Heart left ventricle (tissue), 16 donors: ENCODE measurements at regions not wholly inside any gene's neighbourhood (a gene's known extent, or its start where the extent isn't known, plus 50 kb on each side); places are given as distances from the start of the nearest gene placed in this dataset.
"Not testable (repeated sequence)": the region's sequence is repeated elsewhere in the genome, so short reads cannot be mapped to it uniquely, and the experiment has no call there.

Source experiments
- ATAC-seq, 4 donors: fragments of 200-7000 bp; cut with Tn5 transposase; one replicate each; pipeline ENCODE4 v1.9.1; 2020 to 2022; ENCODE audit warnings: moderate library complexity in 4 of 4, mild to moderate bottlenecking in 3 of 4, moderate number of reproducible peaks in 1 of 4
- DNase-seq, 5 donors: peaks; one replicate each; pipeline ENCODE4 v3.0.0-alpha.2; 2020
- H3K27ac ChIP-seq, 12 donors: fragments of 200-600 bp; sonication (generic) in 4 of 12; one replicate each; pipeline versions ENCODE4 v1.5.0 to v1.8.0; 2016 to 2022; ENCODE audit warnings: mild to moderate bottlenecking in 2 of 12
- H3K27me3 ChIP-seq, 9 donors: fragments of 200-600 bp; sonication (generic) in 2 of 9; one replicate each; pipeline versions ENCODE4 v1.5.1 to v1.8.0; 2016 to 2022; ENCODE audit warnings: mild to moderate bottlenecking in 3 of 9
- H3K36me3 ChIP-seq, 9 donors: fragments of 200-600 bp; sonication (generic) in 2 of 9; one replicate each; pipeline versions ENCODE4 v1.5.0 to v1.8.0; 2018 to 2022; ENCODE audit warnings: mild to moderate bottlenecking in 2 of 9
- H3K4me1 ChIP-seq, 12 donors: fragments of 200-600 bp; sonication (generic) in 4 of 12; one replicate each; pipeline versions ENCODE4 v1.5.0 to v1.8.0; 2016 to 2022; ENCODE audit warnings: mild to moderate bottlenecking in 3 of 12
- H3K4me3 ChIP-seq, 12 donors: fragments of 200-600 bp; sonication (generic) in 4 of 12; one replicate each; pipeline versions ENCODE4 v1.5.0 to v1.8.0; 2017 to 2022; ENCODE audit warnings: mild to moderate bottlenecking in 9 of 12, moderate library complexity in 4 of 12
- H3K9me3 ChIP-seq, 12 donors: fragments of 200-600 bp; sonication (generic) in 4 of 12; one replicate each; pipeline versions ENCODE4 v1.5.0 to v1.8.0; 2016 to 2022; ENCODE audit warnings: mild to moderate bottlenecking in 1 of 12
- CTCF ChIP-seq, 12 donors: fragments of 200-600 bp; sonication (generic) in 4 of 12; IDR thresholded peaks; one replicate each; pipeline versions ENCODE4 v1.5.0 to v1.8.0; 2018 to 2022; ENCODE audit warnings: antibody characterized with exemption in 12 of 12, mild to moderate bottlenecking in 5 of 12
- POLR2A ChIP-seq, 2 donors: fragments of 450-650 bp; IDR thresholded peaks; one replicate each; pipeline ENCODE4 v1.6.1; 2017; ENCODE audit warnings: antibody characterized with exemption in 2 of 2, mild to moderate bottlenecking in 2 of 2, moderate library complexity in 2 of 2
- WGBS, 4 donors: extraction: QIAGEN DNeasy Blood & Tissue Kit in 2 of 4; methylation state at CpG; one replicate each; pipeline versions ENCODE4 v1.1.5 to v1.1.7; 2013 to 2018; 5-methylcytosine and 5-hydroxymethylcytosine counted together
- intact Hi-C, 10 donors: fragments of 100-400 bp; cut with DNase I; formaldehyde crosslinking; loops; one replicate each; pipeline versions ENCODE4 v1.11.1 to v1.14.2; 2022
- donor health status: ischemic (EF 13 %, LVEDD 7.1; RV severe dilation, severe dysfunction).
- donor health status: healthy with polysubstance abuse.
- donor health status: DM: no; HTN: yes; CAD: no.
- donor health status: DM: no; HTN: no; CAD: no.
- donor health status: ischemic (EF 25% LVEDD 6.9; RV normal size, moderate dysfunction).
- donor health status: ischemic (EF 25% LVEDD 5.7; RV mildly dilated, moderate dysfunction).
- donor health status: healthy.
- donor health status: DM: yes; HTN: yes; CAD: no.
- donor health status: ischemic (EF 35%, LVEDD 5.7; RV mildly dilated, moderate dysfunction).
- donor health status: nonischemic (EF 11% LVEDD 7.7; RV severe dilation, severe dysfunction).
- donor health status: DM: yes; HTN: yes; CAD: no.
- donor health status: PGD.
- donor health status: ischemic (EF 29% LVEDD 5.4; RV normal size, mild dysfunction).
- donor health status: nonischemic (EF 23%, LVEDD 6.1; RV moderate dilation, normal function).

GRCh38 chr6:3617192-3617631, 134.3 kb downstream of the PXDC1 start:
- no peak for TF ChIP-seq POLR2A (IDR thresholded peaks at IDR 0.05)
- TF ChIP-seq CTCF (IDR thresholded peaks at IDR 0.05) = no peak
- no peaks in the 10 kb centered on the region for H3K9me3 ChIP-seq
- no peak overlapping the region for H3K4me3 ChIP-seq
- no peaks in the 10 kb centered on the region for H3K36me3 ChIP-seq
- DNase-seq (no peak), ATAC-seq (no peak)
- no peaks in the 10 kb centered on the region for H3K4me1 ChIP-seq
- intact Hi-C loops = no loop called here
- peaks cover 0 to 3% (median 0%) of the 10 kb centered on the region in 9 donors for H3K27me3 ChIP-seq
- H3K27ac ChIP-seq = no peak overlapping the region
- 78 to 79% (median 79%) methylated on average over 7 of the region's 7 CpGs for WGBS, 4 donors

- Histone ChIP-seq H3K27ac (no peak overlapping the region), H3K4me3 (no peak overlapping the region), H3K9me3 (no peaks in the 10 kb centered on the region), H3K27me3 (peaks cover 0 to 3% (median 0%) of the 10 kb centered on the region in 9 donors), H3K36me3 (no peaks in the 10 kb centered on the region), H3K4me1 (no peaks in the 10 kb centered on the region)
- no peak for DNase-seq
- WGBS, 4 donors = 92 to 96% (median 94%) methylated on average over 9 of the region's 9 CpGs
- intact Hi-C loops = no loop called here
- TF ChIP-seq POLR2A (IDR thresholded peaks at IDR 0.05) (no peak), CTCF (IDR thresholded peaks at IDR 0.05) (no peak)
- ATAC-seq = no peak
Measured at GRCh38 chr6:3616565-3617176, 134.8 kb downstream of the PXDC1 start.

- intact Hi-C loops = no loop called here
- Histone ChIP-seq H3K27ac (no peak overlapping the region), H3K4me1 (no peaks in the 10 kb centered on the region), H3K9me3 (no peaks in the 10 kb centered on the region), H3K36me3 (no peaks in the 10 kb centered on the region), H3K4me3 (no peak overlapping the region), H3K27me3 (peaks cover 0 to 3% (median 0%) of the 10 kb centered on the region in 9 donors)
- TF ChIP-seq POLR2A (IDR thresholded peaks at IDR 0.05) (no peak), CTCF (IDR thresholded peaks at IDR 0.05) (no peak)
- 85 to 88% (median 87%) methylated on average over 11 of the region's 11 CpGs for WGBS, 4 donors
- DNase-seq = no peak
- ATAC-seq = no peak
Measured at GRCh38 chr6:3615391-3616380, 135.8 kb downstream of the PXDC1 start.

- Histone ChIP-seq H3K27me3 (peaks cover 0 to 3% (median 0%) of the 10 kb centered on the region in 9 donors), H3K4me1 (no peaks in the 10 kb centered on the region), H3K36me3 (no peaks in the 10 kb centered on the region), H3K9me3 (no peaks in the 10 kb centered on the region), H3K27ac (no peak overlapping the region), H3K4me3 (no peak overlapping the region)
- ATAC-seq (no peak), DNase-seq (no peak)
- TF ChIP-seq CTCF (IDR thresholded peaks at IDR 0.05) (no peak), POLR2A (IDR thresholded peaks at IDR 0.05) (no peak)
- WGBS, 4 donors = 70 to 81% (median 74%) methylated on average over 2 of the region's 2 CpGs
- intact Hi-C loops = no loop called here
Measured at GRCh38 chr6:3614918-3615317, 136.6 kb downstream of the PXDC1 start.

GRCh38 chr6:3613565-3613964, 137.9 kb downstream of the PXDC1 start:
- H3K36me3 ChIP-seq, H3K9me3 ChIP-seq, H3K4me1 ChIP-seq, H3K27me3 ChIP-seq, intact Hi-C loops, H3K27ac ChIP-seq, DNase-seq, ATAC-seq, H3K4me3 ChIP-seq: not testable (repeated sequence)
- WGBS, 4 donors = 83 to 96% (median 91%) methylated on average over 1 of the region's 1 CpG
